ENCODE measurements at regions not wholly inside any gene's neighbourhood (a gene's known extent, or its start where the extent isn't known, plus 50 kb on each side); places are given as distances from the start of the nearest gene placed in this dataset.

DNA sequence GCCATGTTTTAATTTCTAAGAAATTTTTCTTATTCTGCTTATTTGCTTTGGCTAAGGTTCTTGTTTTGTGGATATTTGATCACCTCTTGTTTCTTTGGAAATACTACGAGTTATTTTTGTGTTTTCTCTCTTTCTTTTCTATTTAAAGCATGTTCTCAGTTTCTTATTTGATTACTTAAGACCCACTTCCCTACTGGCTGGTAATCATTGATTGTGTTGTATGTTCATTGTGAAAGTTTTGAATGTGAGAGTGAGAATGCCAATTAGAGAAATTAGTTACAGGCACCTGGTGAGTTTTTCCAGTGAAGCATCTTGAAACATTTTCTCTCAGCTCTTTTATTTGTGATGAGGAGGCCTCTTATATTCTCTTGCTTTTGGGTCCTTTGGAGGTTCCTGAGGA lies 226.7 kb upstream of the MC4R start:
- Histone ChIP-seq H4K91ac (replicated peaks; ENCODE audit: insufficient read length, low read length) (no peak overlapping the region), H3K27ac (ENCODE audit: low read depth, low read length) (no peak overlapping the region), H3K9me3 (ENCODE audit: insufficient read depth in 2 of 2, low read depth in 1 of 2, low read length in 1 of 2) (no peaks in the 10 kb centered on the region), H4K8ac (ENCODE audit: extremely low read depth, insufficient read depth, low read length) (no peak overlapping the region), H2BK15ac (ENCODE audit: low read length) (no peak overlapping the region), H3K18ac (ENCODE audit: extremely low read depth, low read length) (no peak overlapping the region), H4K5ac (ENCODE audit: insufficient read length, low read depth, low read length) (no peak overlapping the region), H3K79me2 (ENCODE audit: control insufficient read depth in 1 of 2, insufficient read depth in 2 of 2, low read length in 2 of 2) (no peaks in the 10 kb centered on the region), H3K27me3 (replicated peaks in 1 of 4; ENCODE audit: control insufficient read depth in 3 of 4, extremely low read depth in 1 of 4, insufficient read depth in 3 of 4, low read length in 3 of 4) (no peaks in the 10 kb centered on the region), H3K4me3 (ENCODE audit: extremely low read depth in 1 of 4, insufficient read depth in 2 of 4, low read depth in 3 of 4, low read length in 4 of 4) (no peak overlapping the region), H2BK12ac (ENCODE audit: low read depth, low read length) (no peak overlapping the region), H2AFZ (ENCODE audit: low read length) (no peak overlapping the region), H3K14ac (ENCODE audit: insufficient read length) (no peak overlapping the region), H3K4ac (replicated peaks; ENCODE audit: insufficient read length, low read depth, low read length) (no peak overlapping the region), H3K56ac (replicated peaks; ENCODE audit: insufficient read length, low read depth, low read length) (no peak overlapping the region), H2AK5ac (ENCODE audit: low read depth, low read length) (no peak overlapping the region), H3K79me1 (ENCODE audit: low read depth, low read length) (no peaks in the 10 kb centered on the region), H2BK5ac (ENCODE audit: low read depth, low read length) (no peak overlapping the region), H2BK20ac (ENCODE audit: low read length) (no peak overlapping the region), H4K20me1 (replicated peaks in 1 of 2; ENCODE audit: control insufficient read depth in 1 of 2, insufficient read depth in 2 of 2, low read length in 2 of 2) (no peaks in the 10 kb centered on the region), H2BK120ac (replicated peaks; ENCODE audit: low read depth, low read length) (no peak overlapping the region), H3K4me1 (replicated peaks in 1 of 4; ENCODE audit: control insufficient read depth in 3 of 4, insufficient read depth in 4 of 4, low read length in 3 of 4) (no peaks in the 10 kb centered on the region), H3K23me2 (ENCODE audit: low read depth, low read length) (no peaks in the 10 kb centered on the region), H3K23ac (ENCODE audit: insufficient read length) (no peak overlapping the region), H3K9ac (replicated peaks in 1 of 4; ENCODE audit: extremely low read depth in 1 of 4, low read depth in 3 of 4, low read length in 3 of 4) (no peak overlapping the region), H3K4me2 (ENCODE audit: insufficient read depth in 1 of 2, low read depth in 2 of 2, low read length in 2 of 2) (no peak overlapping the region), H3K36me3 (ENCODE audit: control insufficient read depth in 2 of 4, insufficient read depth in 4 of 4, low read length in 3 of 4) (no peaks in the 10 kb centered on the region)
- no peak for DNase-seq (ENCODE audit: low read depth in 1 of 2, low spot score in 2 of 2)
- ChIA-PET CTCF (ENCODE audit: partially characterized antibody) (no interaction called here), POLR2A (ENCODE audit: partially characterized antibody) (no interaction called here)
- TF ChIP-seq SRF (IDR thresholded peaks at IDR 0.05; ENCODE audit: low read depth, low read length), result no peak
- no peak for TF ChIP-seq TCF12 (IDR thresholded peaks at IDR 0.05; ENCODE audit: low read depth, low read length)
- no peak for TF ChIP-seq MAFK (IDR thresholded peaks at IDR 0.05; ENCODE audit: low read depth, low read length)
- no peak for TF ChIP-seq RFX5 (IDR thresholded peaks at IDR 0.05; ENCODE audit: borderline replicate concordance, low read depth, low read length)
- TF ChIP-seq CTBP2 (IDR thresholded peaks at IDR 0.05; ENCODE audit: borderline replicate concordance, insufficient read depth, insufficient read length, low read length), result no peak
- TF ChIP-seq EP300 (IDR thresholded peaks at IDR 0.05; ENCODE audit: borderline replicate concordance in 1 of 2, low read depth in 2 of 2, low read length in 2 of 2), result no peak
- no peak for TF ChIP-seq RBBP5 (IDR thresholded peaks at IDR 0.05; ENCODE audit: borderline replicate concordance, low read depth, low read length)
- TF ChIP-seq KDM1A (IDR thresholded peaks at IDR 0.05; ENCODE audit: borderline replicate concordance, low read length), result no peak
- TF ChIP-seq PHF8 (conservative IDR thresholded peaks at IDR 0.05; ENCODE audit: low read depth, low read length), result no peak
- TF ChIP-seq SIX5 (IDR thresholded peaks at IDR 0.05; ENCODE audit: low read depth, low read length), result no peak
- WGBS, 2 experiments (ENCODE audit: extremely low coverage in 1 of 2, insufficient coverage in 1 of 2, insufficient read length in 1 of 2, insufficient replicate concordance in 2 of 2, low coverage in 1 of 2, low lambda C conversion rate in 2 of 2, missing lambda C conversion rate in 1 of 2), result 82% methylated on average over 1 of the region's 1 CpG; no CpG with 5 or more reads in 1 of the 2 experiments
- no peak for FAIRE-seq

Data from H1 (cell line).